ENCODE measurements at regions not wholly inside any gene's neighbourhood (a gene's known extent, or its start where the extent isn't known, plus 50 kb on each side); places are given as distances from the start of the nearest gene placed in this dataset.

GRCh38 chr20:40778894-40779496 is 90.0 kb upstream of the MAFB start:
- H3K4me3 ChIP-seq = no peak overlapping the region
- no peaks in the 10 kb centered on the region for H3K36me3 ChIP-seq (ENCODE audit: control insufficient read depth in 4 of 4, insufficient read depth in 4 of 4, low read length in 4 of 4)
- DNase-seq (no peak), ATAC-seq (ENCODE audit: insufficient read depth, low FRiP score) (no peak)
- H3K27ac ChIP-seq (ENCODE audit: low read depth in 1 of 2, low read length in 1 of 2) = no peak overlapping the region
- no peaks in the 10 kb centered on the region for H3K9me3 ChIP-seq (ENCODE audit: control insufficient read depth in 4 of 4, insufficient read depth in 3 of 4, low read length in 3 of 4)
- no peak for TF ChIP-seq CTCF (IDR thresholded peaks at IDR 0.05; ENCODE audit: control extremely low read depth, extremely low read depth)
- H3K27me3 ChIP-seq (ENCODE audit: control insufficient read depth in 3 of 3, insufficient read depth in 3 of 3, low read length in 2 of 3) = peaks cover 0 to 8% (median 0%) of the 10 kb centered on the region in 3 donors
- H3K9ac ChIP-seq (ENCODE audit: insufficient read depth in 1 of 2, low read length in 2 of 2) = no peak overlapping the region
- WGBS, 2 donors = 69% methylated on average over 2 of the region's 2 CpGs
- peaks cover 0 to 7% (median 0%) of the 10 kb centered on the region in 5 donors for H3K4me1 ChIP-seq (ENCODE audit: control insufficient read depth in 5 of 5, insufficient read depth in 5 of 5, low read length in 5 of 5)

- no peaks in the 10 kb centered on the region for H3K36me3 ChIP-seq (ENCODE audit: control insufficient read depth in 4 of 4, insufficient read depth in 4 of 4, low read length in 4 of 4)
- no peak overlapping the region for H3K9ac ChIP-seq (ENCODE audit: insufficient read depth in 1 of 2, low read length in 2 of 2)
- WGBS, 2 donors = 35 to 60% methylated on average over 14 of the region's 14 CpGs
- H3K9me3 ChIP-seq (ENCODE audit: control insufficient read depth in 4 of 4, insufficient read depth in 3 of 4, low read length in 3 of 4) = no peaks in the 10 kb centered on the region
- H3K27ac ChIP-seq (ENCODE audit: low read depth in 1 of 2, low read length in 1 of 2) = no peak overlapping the region
- DNase-seq (peak in 2 of 3 donors; percentile 40 to 51), ATAC-seq (ENCODE audit: insufficient read depth, low FRiP score) (no peak)
- peaks cover 0 to 8% (median 0%) of the 10 kb centered on the region in 3 donors for H3K27me3 ChIP-seq (ENCODE audit: control insufficient read depth in 3 of 3, insufficient read depth in 3 of 3, low read length in 2 of 3)
- no peak overlapping the region for H3K4me3 ChIP-seq
- peaks cover 0 to 7% (median 0%) of the 10 kb centered on the region in 5 donors for H3K4me1 ChIP-seq (ENCODE audit: control insufficient read depth in 5 of 5, insufficient read depth in 5 of 5, low read length in 5 of 5)
- TF ChIP-seq CTCF (IDR thresholded peaks at IDR 0.05; ENCODE audit: control extremely low read depth, extremely low read depth) = no peak
These were observed 92.4 kb upstream of the MAFB start for GRCh38 chr20:40781327-40782042.

GRCh38 chr20:40782043-40782368 is 93.0 kb upstream of the MAFB start:
- H3K9me3 ChIP-seq (ENCODE audit: control insufficient read depth in 4 of 4, insufficient read depth in 3 of 4, low read length in 3 of 4) = no peaks in the 10 kb centered on the region
- no peak overlapping the region for H3K27ac ChIP-seq (ENCODE audit: low read depth in 1 of 2, low read length in 1 of 2)
- H3K9ac ChIP-seq (ENCODE audit: insufficient read depth in 1 of 2, low read length in 2 of 2) = no peak overlapping the region
- H3K27me3 ChIP-seq (ENCODE audit: control insufficient read depth in 3 of 3, insufficient read depth in 3 of 3, low read length in 2 of 3) = peaks cover 0 to 8% (median 0%) of the 10 kb centered on the region in 3 donors
- WGBS, 2 donors = 56 to 63% methylated on average over 11 of the region's 11 CpGs
- H3K4me1 ChIP-seq (ENCODE audit: control insufficient read depth in 5 of 5, insufficient read depth in 5 of 5, low read length in 5 of 5) = peaks cover 0 to 7% (median 0%) of the 10 kb centered on the region in 5 donors
- H3K36me3 ChIP-seq (ENCODE audit: control insufficient read depth in 4 of 4, insufficient read depth in 4 of 4, low read length in 4 of 4) = no peaks in the 10 kb centered on the region
- no peak overlapping the region for H3K4me3 ChIP-seq
- ATAC-seq (ENCODE audit: insufficient read depth, low FRiP score) (no peak), DNase-seq (peak in 1 of 3 donors; percentile 47)
- TF ChIP-seq CTCF (IDR thresholded peaks at IDR 0.05; ENCODE audit: control extremely low read depth, extremely low read depth) = no peak
